ENCODE measurements at regions not wholly inside any gene's neighbourhood (a gene's known extent, or its start where the extent isn't known, plus 50 kb on each side); places are given as distances from the start of the nearest gene placed in this dataset.
"Not testable (repeated sequence)": the region's sequence is repeated elsewhere in the genome, so short reads cannot be mapped to it uniquely, and the experiment has no call there.

GRCh38 chr10:86579883-86580520 lies 58.4 kb upstream of the WAPL start:
- DNase-seq (ENCODE audit: low spot score), result no peak

- no peak for DNase-seq (ENCODE audit: low spot score)
Measured at GRCh38 chr10:86580521-86580891, 58.9 kb upstream of the WAPL start.

- peak; percentile 26 for DNase-seq (ENCODE audit: low spot score)
Measured at GRCh38 chr10:86583983-86584382, 62.4 kb upstream of the WAPL start.

GRCh38 chr10:86585037-86585929 lies 63.7 kb upstream of the WAPL start:
- DNase-seq (ENCODE audit: low spot score), result peak; percentile 53

- DNase-seq (ENCODE audit: low spot score), result no peak
Measured at GRCh38 chr10:86586516-86586915, 64.9 kb upstream of the WAPL start.

- not testable (repeated sequence) for DNase-seq (ENCODE audit: low spot score)
Measured at GRCh38 chr10:86588781-86589180, 65.6 kb upstream of the OPN4 start.

- DNase-seq (ENCODE audit: low spot score), result no peak
Measured at GRCh38 chr10:86591436-86591835, 62.9 kb upstream of the OPN4 start.

GRCh38 chr10:86592413-86592812 lies 61.9 kb upstream of the OPN4 start:
- peak; percentile 14 for DNase-seq (ENCODE audit: low spot score)

- peak; percentile 53 for DNase-seq (ENCODE audit: low spot score)
Measured at GRCh38 chr10:86594535-86594934, 59.8 kb upstream of the OPN4 start.

GRCh38 chr10:86595496-86595895 lies 58.9 kb upstream of the OPN4 start:
- DNase-seq (ENCODE audit: low spot score), result no peak

GRCh38 chr10:86596266-86596665 lies 58.1 kb upstream of the OPN4 start:
- DNase-seq (ENCODE audit: low spot score), result no peak

- no peak for DNase-seq (ENCODE audit: low spot score)
Measured at GRCh38 chr10:86597306-86597705, 57.0 kb upstream of the OPN4 start.

- no peak for DNase-seq (ENCODE audit: low spot score)
Measured at GRCh38 chr10:86598151-86598550, 56.2 kb upstream of the OPN4 start.

- no peak for DNase-seq (ENCODE audit: low spot score)
Measured at GRCh38 chr10:86599041-86599440, 55.3 kb upstream of the OPN4 start.

GRCh38 chr10:86599729-86600128 lies 54.6 kb upstream of the OPN4 start:
- peak; percentile 14 for DNase-seq (ENCODE audit: low spot score)

- DNase-seq (ENCODE audit: low spot score), result no peak
Measured at GRCh38 chr10:86600296-86600695, 54.1 kb upstream of the OPN4 start.

- no peak for DNase-seq (ENCODE audit: low spot score)
Measured at GRCh38 chr10:86601956-86602602, 52.3 kb upstream of the OPN4 start.

GRCh38 chr10:86603256-86603655 lies 51.1 kb upstream of the OPN4 start:
- DNase-seq (ENCODE audit: low spot score), result no peak
